Natural killer cell (primary cell): ENCODE measurements at regions not wholly inside any gene's neighbourhood (a gene's known extent, or its start where the extent isn't known, plus 50 kb on each side); places are given as distances from the start of the nearest gene placed in this dataset.

Experiments
- ATAC-seq, 3 donors: fragments of 150-1000 bp in 2 of 3; fragments of 200-7000 bp in 1 of 3; cut with Tn5 transposase; 1 replicate in 1 of 3; 2 replicates in 2 of 3; pipeline ENCODE4 v1.10.0; 2021; ENCODE audit warnings: mild to moderate bottlenecking in 2 of 3, moderate library complexity in 2 of 3
- DNase-seq, 2 donors: peaks; one replicate each; pipeline versions ENCODE4 v3.0.0 to v3.0.0-alpha.2; 2013 to 2021; ENCODE audit warnings: mixed read lengths in 1 of 2
- H3K27ac ChIP-seq: one replicate; pipeline ENCODE4 v1.5.1; 2013; ENCODE audit warnings: mild to moderate bottlenecking, low read length
- H3K27me3 ChIP-seq: one replicate; pipeline ENCODE4 v1.6.1; 2013; ENCODE audit warnings: low read length; ENCODE audit not compliant: control insufficient read depth, insufficient read depth
- H3K36me3 ChIP-seq: one replicate; pipeline ENCODE4 v1.6.1; 2013; ENCODE audit warnings: low read length; ENCODE audit not compliant: control insufficient read depth, insufficient read depth
- H3K4me1 ChIP-seq: one replicate; pipeline ENCODE4 v1.6.1; 2013; ENCODE audit warnings: low read length; ENCODE audit not compliant: control insufficient read depth, insufficient read depth
- H3K4me3 ChIP-seq: one replicate; pipeline ENCODE4 v1.5.1; 2013; ENCODE audit warnings: low read length
- H3K9me3 ChIP-seq: one replicate; pipeline ENCODE4 v1.6.1; 2013; ENCODE audit warnings: low read length; ENCODE audit not compliant: control insufficient read depth, insufficient read depth
- H3K27ac Mint-ChIP-seq, 2 donors: one replicate each; pipeline ENCODE4 v1.8.0; 2022; ENCODE audit warnings: mild to moderate bottlenecking in 2 of 2, mixed read lengths in 2 of 2, moderate library complexity in 1 of 2
- H3K27me3 Mint-ChIP-seq, 2 donors: one replicate each; pipeline ENCODE4 v1.8.0; 2022; ENCODE audit warnings: low read depth in 2 of 2, mixed read lengths in 2 of 2
- H3K36me3 Mint-ChIP-seq: one replicate; pipeline ENCODE4 v1.8.0; 2022; ENCODE audit warnings: mixed read lengths
- H3K4me1 Mint-ChIP-seq, 2 donors: one replicate each; pipeline ENCODE4 v1.8.0; 2022; ENCODE audit warnings: mixed read lengths in 2 of 2
- H3K4me3 Mint-ChIP-seq: one replicate; pipeline ENCODE4 v1.8.0; 2022; ENCODE audit warnings: mild to moderate bottlenecking, moderate library complexity, mixed read lengths
- H3K9me3 Mint-ChIP-seq, 2 donors: one replicate each; pipeline ENCODE4 v1.8.0; 2022; ENCODE audit warnings: mixed read lengths in 2 of 2
- CTCF ChIP-seq: fragments of 200-600 bp; IDR thresholded peaks from one replicate; pipeline ENCODE4 v1.8.0; 2022; ENCODE audit warnings: antibody characterized with exemption
- WGBS: methylation state at CpG from one replicate; pipeline ENCODE4 v1.1.7; 2013; ENCODE audit warnings: missing lambda C conversion rate; ENCODE audit not compliant: insufficient coverage; 5-methylcytosine and 5-hydroxymethylcytosine counted together
- intact Hi-C: fragments of 100-400 bp; cut with micrococcal nuclease; formaldehyde crosslinking; loops from one replicate; pipeline ENCODE4 v1.14.2; 2022

DNA sequence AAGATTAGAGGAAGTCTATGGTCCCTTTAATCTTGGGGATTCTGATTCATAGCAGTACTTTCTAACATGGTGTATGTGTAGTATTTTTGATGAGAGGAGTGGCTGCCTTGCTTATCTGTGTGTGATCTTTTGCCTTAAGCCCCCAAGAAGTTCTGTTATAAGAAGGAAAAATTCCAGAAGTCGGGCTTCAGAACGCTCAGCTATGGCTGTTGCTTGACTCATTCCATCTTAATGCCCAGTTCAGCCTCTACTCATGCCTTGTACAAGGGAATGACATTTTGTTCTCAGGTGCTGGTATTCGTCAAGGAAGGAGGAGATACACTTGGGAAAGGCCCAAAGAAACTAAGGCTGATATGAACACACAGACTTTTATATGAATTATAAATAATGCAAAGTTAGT is 713.0 kb upstream of the MARCKS start:
- no peak overlapping the region for H3K4me3 Mint-ChIP-seq
- TF ChIP-seq CTCF = no peak
- H3K4me1 Mint-ChIP-seq = no peaks in the 10 kb centered on the region
- H3K27ac ChIP-seq = no peak overlapping the region
- H3K4me1 ChIP-seq = no peaks in the 10 kb centered on the region
- H3K36me3 ChIP-seq = no peaks in the 10 kb centered on the region
- no peaks in the 10 kb centered on the region for H3K27me3 Mint-ChIP-seq
- ATAC-seq (no peak), DNase-seq (no peak)
- H3K9me3 Mint-ChIP-seq = peaks cover 4 to 11% of the 10 kb centered on the region in 2 donors
- no peaks in the 10 kb centered on the region for H3K9me3 ChIP-seq
- no peak overlapping the region for H3K27ac Mint-ChIP-seq
- no peak overlapping the region for H3K4me3 ChIP-seq
- H3K27me3 ChIP-seq = no peaks in the 10 kb centered on the region
- intact Hi-C loops = no loop called here
- WGBS = 79% methylated on average over 3 of the region's 3 CpGs
- H3K36me3 Mint-ChIP-seq = no peaks in the 10 kb centered on the region

DNA sequence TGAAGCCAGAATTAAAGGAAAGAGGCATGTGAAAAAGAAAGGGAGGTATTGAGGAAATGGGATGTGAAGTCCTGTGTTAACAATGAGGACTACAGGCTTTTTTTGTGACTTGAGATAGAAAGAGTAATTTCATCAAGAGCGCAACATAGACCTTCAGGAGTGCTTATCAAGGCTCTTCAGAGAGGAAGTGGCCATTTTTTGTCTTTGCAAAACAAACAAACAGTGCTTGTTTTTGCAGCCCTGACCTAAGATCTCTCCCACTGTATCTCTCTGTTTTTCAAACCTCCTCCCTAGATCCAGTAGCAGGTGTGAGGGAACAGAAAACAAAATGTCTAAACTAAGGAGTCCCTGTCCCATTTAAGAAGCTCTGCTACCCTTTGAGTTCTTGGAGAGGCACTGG is 710.3 kb upstream of the MARCKS start:
- intact Hi-C loops = no loop called here
- Histone ChIP-seq H3K36me3 (no peaks in the 10 kb centered on the region), H3K27ac (no peak overlapping the region), H3K27me3 (no peaks in the 10 kb centered on the region), H3K4me3 (no peak overlapping the region), H3K4me1 (no peaks in the 10 kb centered on the region), H3K9me3 (no peaks in the 10 kb centered on the region)
- H3K27ac Mint-ChIP-seq = no peak overlapping the region
- no peaks in the 10 kb centered on the region for H3K27me3 Mint-ChIP-seq
- ATAC-seq = no peak
- WGBS = 70% methylated on average over 1 of the region's 1 CpG
- no peaks in the 10 kb centered on the region for H3K36me3 Mint-ChIP-seq
- H3K4me1 Mint-ChIP-seq = no peaks in the 10 kb centered on the region
- TF ChIP-seq CTCF = no peak
- H3K9me3 Mint-ChIP-seq = peaks cover 9 to 14% of the 10 kb centered on the region in 2 donors
- H3K4me3 Mint-ChIP-seq = no peak overlapping the region
- DNase-seq = no peak

DNA sequence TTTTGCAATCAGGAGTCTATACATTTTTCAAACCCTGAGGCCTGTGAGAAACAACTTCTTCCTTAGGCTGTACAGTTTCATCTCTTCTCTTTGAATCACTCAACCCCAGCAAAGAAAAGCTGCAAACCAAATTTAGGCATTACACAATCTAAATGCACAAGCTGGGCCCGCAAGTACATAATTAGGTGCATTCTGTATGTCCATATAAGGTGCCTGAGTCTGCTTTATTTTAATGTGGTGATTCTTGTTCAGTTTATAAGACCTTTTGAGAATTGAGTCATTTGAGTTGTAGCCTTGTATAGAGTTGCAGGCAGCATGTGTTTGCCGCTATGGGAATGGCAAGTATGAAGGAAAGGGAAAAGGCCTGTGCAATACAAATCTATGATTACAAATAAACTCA is 709.6 kb upstream of the MARCKS start:
- no peak overlapping the region for H3K4me3 ChIP-seq
- Mint-ChIP-seq H3K27ac (no peak overlapping the region), H3K27me3 (no peaks in the 10 kb centered on the region), H3K4me3 (no peak overlapping the region), H3K4me1 (no peaks in the 10 kb centered on the region), H3K36me3 (no peaks in the 10 kb centered on the region), H3K9me3 (peaks cover 9 to 11% of the 10 kb centered on the region in 2 donors)
- no peak for ATAC-seq
- TF ChIP-seq CTCF = no peak
- intact Hi-C loops = no loop called here
- no peaks in the 10 kb centered on the region for H3K27me3 ChIP-seq
- DNase-seq = no peak
- WGBS = 85% methylated on average over 1 of the region's 2 CpGs
- no peak overlapping the region for H3K27ac ChIP-seq
- H3K4me1 ChIP-seq = no peaks in the 10 kb centered on the region
- no peaks in the 10 kb centered on the region for H3K36me3 ChIP-seq
- no peaks in the 10 kb centered on the region for H3K9me3 ChIP-seq

GRCh38 chr6:113148566-113148965 is 708.6 kb upstream of the MARCKS start:
- Histone ChIP-seq H3K36me3 (no peaks in the 10 kb centered on the region), H3K27me3 (no peaks in the 10 kb centered on the region), H3K4me1 (no peaks in the 10 kb centered on the region), H3K9me3 (no peaks in the 10 kb centered on the region), H3K4me3 (no peak overlapping the region), H3K27ac (no peak overlapping the region)
- no peak for TF ChIP-seq CTCF
- Mint-ChIP-seq H3K9me3 (peaks cover 11% of the 10 kb centered on the region in 2 donors), H3K27ac (no peak overlapping the region), H3K4me1 (no peaks in the 10 kb centered on the region), H3K4me3 (no peak overlapping the region), H3K27me3 (no peaks in the 10 kb centered on the region), H3K36me3 (no peaks in the 10 kb centered on the region)
- DNase-seq (no peak), ATAC-seq (no peak)
- intact Hi-C loops = no loop called here
